HepG2 (cell line): ENCODE measurements at regions not wholly inside any gene's neighbourhood (a gene's known extent, or its start where the extent isn't known, plus 50 kb on each side); places are given as distances from the start of the nearest gene placed in this dataset.

ENCODE experiments used
- ARNTL ChIP-seq: sonication (generic); formaldehyde crosslinking; IDR thresholded peaks from 2 replicates; pipeline ENCODE4 v1.4.0; 2020; ENCODE audit warnings: mild to moderate bottlenecking, missing genetic modification reagents
- MZF1 ChIP-seq: sonication (generic); formaldehyde crosslinking; IDR thresholded peaks from 2 replicates; pipeline ENCODE4 v1.8.1; 2023; ENCODE audit warnings: mild to moderate bottlenecking, missing genetic modification reagents, borderline replicate concordance
- NFATC3 ChIP-seq: sonication (generic); formaldehyde crosslinking; IDR thresholded peaks from 2 replicates; pipeline ENCODE4 v1.5.1; 2020; ENCODE audit warnings: mild to moderate bottlenecking, missing genetic modification reagents
- SMC3 ChIP-seq: IDR thresholded peaks from 2 replicates; pipeline ENCODE4 v1.6.1; 2011; ENCODE audit warnings: low read length, improper control_type of control experiment
- SP2 ChIP-seq: sonication (generic); formaldehyde crosslinking; IDR thresholded peaks from 2 replicates; pipeline ENCODE4 v1.5.1; 2020; ENCODE audit warnings: mild to moderate bottlenecking, missing genetic modification reagents
- ZMYM4 ChIP-seq: sonication (generic); formaldehyde crosslinking; IDR thresholded peaks from 2 replicates; pipeline ENCODE4 v1.8.1; 2023; ENCODE audit warnings: mild to moderate bottlenecking, missing genetic modification reagents
- ZNF510 ChIP-seq: sonication (generic); formaldehyde crosslinking; IDR thresholded peaks from 2 replicates; pipeline ENCODE4 v1.4.0; 2020; ENCODE audit warnings: low read depth, mild to moderate bottlenecking, missing genetic modification reagents
- TF ChIP-seq, protein P1 (sequence below): sonication (generic); formaldehyde crosslinking; IDR thresholded peaks from 2 replicates; pipeline ENCODE4 v1.4.0; 2020; ENCODE audit warnings: missing genetic modification reagents
- TF ChIP-seq, protein P2 (sequence below): sonication (generic); formaldehyde crosslinking; IDR thresholded peaks from 2 replicates; pipeline ENCODE4 v1.5.0; 2020; ENCODE audit warnings: mild to moderate bottlenecking, missing genetic modification reagents, moderate library complexity
- TF ChIP-seq, protein P3 (sequence below): sonication (generic); formaldehyde crosslinking; IDR thresholded peaks from 2 replicates; pipeline ENCODE4 v1.5.0; 2020; ENCODE audit warnings: missing genetic modification reagents

DNA sequence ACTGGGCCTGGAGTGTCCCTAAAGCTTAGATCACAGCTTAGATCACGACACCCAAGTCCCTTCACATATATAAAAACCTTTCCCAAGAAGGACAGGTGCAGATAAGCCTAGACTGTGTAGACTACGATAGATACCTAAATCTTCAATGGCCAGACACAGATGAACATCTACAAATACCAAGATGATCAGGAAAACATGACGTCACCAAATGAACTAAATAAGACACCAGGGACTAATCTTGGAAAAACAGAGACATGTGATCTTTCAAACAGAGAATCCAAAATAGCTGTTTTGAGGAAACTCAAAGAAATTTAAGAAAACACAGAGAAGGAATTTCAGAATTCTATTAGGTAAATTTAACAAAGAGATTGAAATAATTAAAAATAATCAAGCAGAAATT lies 1082.6 kb upstream of the PHF14 start:
- no peak for TF ChIP-seq ZNF510 (CRISPR knock-in tag)
- TF ChIP-seq, protein P1, sequence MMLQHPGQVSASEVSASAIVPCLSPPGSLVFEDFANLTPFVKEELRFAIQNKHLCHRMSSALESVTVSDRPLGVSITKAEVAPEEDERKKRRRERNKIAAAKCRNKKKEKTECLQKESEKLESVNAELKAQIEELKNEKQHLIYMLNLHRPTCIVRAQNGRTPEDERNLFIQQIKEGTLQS, result no peak
- TF ChIP-seq NFATC3 (CRISPR knock-in tag), result no peak
- no peak for TF ChIP-seq SP2 (CRISPR knock-in tag)
- TF ChIP-seq, protein P2, sequence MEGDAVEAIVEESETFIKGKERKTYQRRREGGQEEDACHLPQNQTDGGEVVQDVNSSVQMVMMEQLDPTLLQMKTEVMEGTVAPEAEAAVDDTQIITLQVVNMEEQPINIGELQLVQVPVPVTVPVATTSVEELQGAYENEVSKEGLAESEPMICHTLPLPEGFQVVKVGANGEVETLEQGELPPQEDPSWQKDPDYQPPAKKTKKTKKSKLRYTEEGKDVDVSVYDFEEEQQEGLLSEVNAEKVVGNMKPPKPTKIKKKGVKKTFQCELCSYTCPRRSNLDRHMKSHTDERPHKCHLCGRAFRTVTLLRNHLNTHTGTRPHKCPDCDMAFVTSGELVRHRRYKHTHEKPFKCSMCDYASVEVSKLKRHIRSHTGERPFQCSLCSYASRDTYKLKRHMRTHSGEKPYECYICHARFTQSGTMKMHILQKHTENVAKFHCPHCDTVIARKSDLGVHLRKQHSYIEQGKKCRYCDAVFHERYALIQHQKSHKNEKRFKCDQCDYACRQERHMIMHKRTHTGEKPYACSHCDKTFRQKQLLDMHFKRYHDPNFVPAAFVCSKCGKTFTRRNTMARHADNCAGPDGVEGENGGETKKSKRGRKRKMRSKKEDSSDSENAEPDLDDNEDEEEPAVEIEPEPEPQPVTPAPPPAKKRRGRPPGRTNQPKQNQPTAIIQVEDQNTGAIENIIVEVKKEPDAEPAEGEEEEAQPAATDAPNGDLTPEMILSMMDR (CRISPR knock-in tag), result no peak
- no peak for TF ChIP-seq SMC3
- TF ChIP-seq, protein P3, sequence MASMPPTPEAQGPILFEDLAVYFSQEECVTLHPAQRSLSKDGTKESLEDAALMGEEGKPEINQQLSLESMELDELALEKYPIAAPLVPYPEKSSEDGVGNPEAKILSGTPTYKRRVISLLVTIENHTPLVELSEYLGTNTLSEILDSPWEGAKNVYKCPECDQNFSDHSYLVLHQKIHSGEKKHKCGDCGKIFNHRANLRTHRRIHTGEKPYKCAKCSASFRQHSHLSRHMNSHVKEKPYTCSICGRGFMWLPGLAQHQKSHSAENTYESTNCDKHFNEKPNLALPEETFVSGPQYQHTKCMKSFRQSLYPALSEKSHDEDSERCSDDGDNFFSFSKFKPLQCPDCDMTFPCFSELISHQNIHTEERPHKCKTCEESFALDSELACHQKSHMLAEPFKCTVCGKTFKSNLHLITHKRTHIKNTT (CRISPR knock-in tag), result no peak
- no peak for TF ChIP-seq MZF1 (CRISPR knock-in tag)
- no peak for TF ChIP-seq ARNTL
- no peak for TF ChIP-seq ZMYM4 (CRISPR knock-in tag)
